SK-N-SH treated with all-trans-retinoic acid at 6 μM for 48 hours (cell line): ENCODE measurements at regions not wholly inside any gene's neighbourhood (a gene's known extent, or its start where the extent isn't known, plus 50 kb on each side); places are given as distances from the start of the nearest gene placed in this dataset.

Experiments
- ARNTL ChIP-seq: fragments of 450-650 bp; formaldehyde crosslinking; IDR thresholded peaks from 2 replicates; pipeline ENCODE4 v1.5.0; 2020; ENCODE audit warnings: low read depth, mild to moderate bottlenecking, moderate library complexity, borderline replicate concordance
- ESRRG ChIP-seq: fragments of 250-450 bp; sonication (Bioruptor Pico); IDR thresholded peaks from 2 replicates; pipeline ENCODE4 v1.6.1; 2021; ENCODE audit warnings: mild to moderate bottlenecking
- OSR1 ChIP-seq: fragments of 250-450 bp; sonication (Bioruptor Pico); IDR thresholded peaks from 2 replicates; pipeline ENCODE4 v1.8.0; 2022; ENCODE audit warnings: moderate library complexity, mild to moderate bottlenecking, inconsistent platforms
- RARB ChIP-seq: fragments of 250-450 bp; sonication (Bioruptor Pico); IDR thresholded peaks from 2 replicates; pipeline ENCODE4 v1.8.0; 2021; ENCODE audit warnings: mild to moderate bottlenecking, moderate library complexity
- SNAI2 ChIP-seq: fragments of 250-450 bp; sonication (Bioruptor Pico); IDR thresholded peaks from 2 replicates; pipeline ENCODE4 v1.5.0; 2020; ENCODE audit warnings: mild to moderate bottlenecking, moderate library complexity
- TOX ChIP-seq: fragments of 250-450 bp; sonication (Bioruptor Pico); IDR thresholded peaks from 2 replicates; pipeline ENCODE4 v1.8.0; 2021; ENCODE audit warnings: mild to moderate bottlenecking, moderate library complexity, borderline replicate concordance
- ZFP30 ChIP-seq: fragments of 450-650 bp; formaldehyde crosslinking; IDR thresholded peaks from 2 replicates; pipeline ENCODE4 v1.5.0; 2022; ENCODE audit warnings: mild to moderate bottlenecking, moderate library complexity
- TF ChIP-seq, protein P1 (sequence below): fragments of 250-450 bp; sonication (Bioruptor Pico); IDR thresholded peaks from 2 replicates; pipeline ENCODE4 v1.5.0; 2020; ENCODE audit warnings: mild to moderate bottlenecking, moderate library complexity
- TF ChIP-seq, protein P2 (sequence below): fragments of 250-450 bp; sonication (Bioruptor Pico); IDR thresholded peaks from 2 replicates; pipeline ENCODE4 v1.8.0; 2020; ENCODE audit warnings: mild to moderate bottlenecking, moderate library complexity, borderline replicate concordance
- TF ChIP-seq, protein P3 (sequence below): fragments of 250-450 bp; sonication (Bioruptor Pico); IDR thresholded peaks from 2 replicates; pipeline ENCODE4 v1.5.1; 2021; ENCODE audit warnings: mild to moderate bottlenecking, moderate library complexity

DNA sequence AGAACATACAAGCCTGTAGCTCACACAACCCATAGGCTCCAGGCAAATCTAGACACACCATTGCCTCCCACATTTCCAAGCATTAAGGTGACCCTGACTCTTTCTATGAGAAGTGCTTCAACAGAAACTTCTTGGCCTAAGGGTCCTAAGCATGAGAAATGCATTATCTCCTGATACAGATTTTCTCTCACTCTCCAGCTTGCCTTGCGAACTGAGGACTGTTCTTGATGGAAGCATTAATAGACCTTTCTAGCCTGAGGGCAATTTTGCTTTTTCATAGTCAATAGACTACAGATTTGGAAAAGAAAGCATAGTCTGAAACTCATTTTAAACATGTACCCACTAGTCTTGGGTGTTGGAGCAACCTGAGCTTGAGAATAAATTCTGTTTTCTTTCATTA lies 1801.3 kb upstream of the PCDH7 start:
- TF ChIP-seq, protein P1, sequence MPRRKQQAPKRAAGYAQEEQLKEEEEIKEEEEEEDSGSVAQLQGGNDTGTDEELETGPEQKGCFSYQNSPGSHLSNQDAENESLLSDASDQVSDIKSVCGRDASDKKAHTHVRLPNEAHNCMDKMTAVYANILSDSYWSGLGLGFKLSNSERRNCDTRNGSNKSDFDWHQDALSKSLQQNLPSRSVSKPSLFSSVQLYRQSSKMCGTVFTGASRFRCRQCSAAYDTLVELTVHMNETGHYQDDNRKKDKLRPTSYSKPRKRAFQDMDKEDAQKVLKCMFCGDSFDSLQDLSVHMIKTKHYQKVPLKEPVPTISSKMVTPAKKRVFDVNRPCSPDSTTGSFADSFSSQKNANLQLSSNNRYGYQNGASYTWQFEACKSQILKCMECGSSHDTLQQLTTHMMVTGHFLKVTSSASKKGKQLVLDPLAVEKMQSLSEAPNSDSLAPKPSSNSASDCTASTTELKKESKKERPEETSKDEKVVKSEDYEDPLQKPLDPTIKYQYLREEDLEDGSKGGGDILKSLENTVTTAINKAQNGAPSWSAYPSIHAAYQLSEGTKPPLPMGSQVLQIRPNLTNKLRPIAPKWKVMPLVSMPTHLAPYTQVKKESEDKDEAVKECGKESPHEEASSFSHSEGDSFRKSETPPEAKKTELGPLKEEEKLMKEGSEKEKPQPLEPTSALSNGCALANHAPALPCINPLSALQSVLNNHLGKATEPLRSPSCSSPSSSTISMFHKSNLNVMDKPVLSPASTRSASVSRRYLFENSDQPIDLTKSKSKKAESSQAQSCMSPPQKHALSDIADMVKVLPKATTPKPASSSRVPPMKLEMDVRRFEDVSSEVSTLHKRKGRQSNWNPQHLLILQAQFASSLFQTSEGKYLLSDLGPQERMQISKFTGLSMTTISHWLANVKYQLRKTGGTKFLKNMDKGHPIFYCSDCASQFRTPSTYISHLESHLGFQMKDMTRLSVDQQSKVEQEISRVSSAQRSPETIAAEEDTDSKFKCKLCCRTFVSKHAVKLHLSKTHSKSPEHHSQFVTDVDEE (CRISPR knock-in tag): no peak
- TF ChIP-seq TOX (CRISPR knock-in tag) (no peak), ESRRG (CRISPR knock-in tag) (no peak), ARNTL (CRISPR knock-in tag) (no peak), SNAI2 (no peak), ZFP30 (no peak), RARB (CRISPR knock-in tag) (no peak), OSR1 (CRISPR knock-in tag) (no peak)
- TF ChIP-seq, protein P2, sequence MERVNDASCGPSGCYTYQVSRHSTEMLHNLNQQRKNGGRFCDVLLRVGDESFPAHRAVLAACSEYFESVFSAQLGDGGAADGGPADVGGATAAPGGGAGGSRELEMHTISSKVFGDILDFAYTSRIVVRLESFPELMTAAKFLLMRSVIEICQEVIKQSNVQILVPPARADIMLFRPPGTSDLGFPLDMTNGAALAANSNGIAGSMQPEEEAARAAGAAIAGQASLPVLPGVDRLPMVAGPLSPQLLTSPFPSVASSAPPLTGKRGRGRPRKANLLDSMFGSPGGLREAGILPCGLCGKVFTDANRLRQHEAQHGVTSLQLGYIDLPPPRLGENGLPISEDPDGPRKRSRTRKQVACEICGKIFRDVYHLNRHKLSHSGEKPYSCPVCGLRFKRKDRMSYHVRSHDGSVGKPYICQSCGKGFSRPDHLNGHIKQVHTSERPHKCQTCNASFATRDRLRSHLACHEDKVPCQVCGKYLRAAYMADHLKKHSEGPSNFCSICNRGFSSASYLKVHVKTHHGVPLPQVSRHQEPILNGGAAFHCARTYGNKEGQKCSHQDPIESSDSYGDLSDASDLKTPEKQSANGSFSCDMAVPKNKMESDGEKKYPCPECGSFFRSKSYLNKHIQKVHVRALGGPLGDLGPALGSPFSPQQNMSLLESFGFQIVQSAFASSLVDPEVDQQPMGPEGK: no peak
- TF ChIP-seq, protein P3, sequence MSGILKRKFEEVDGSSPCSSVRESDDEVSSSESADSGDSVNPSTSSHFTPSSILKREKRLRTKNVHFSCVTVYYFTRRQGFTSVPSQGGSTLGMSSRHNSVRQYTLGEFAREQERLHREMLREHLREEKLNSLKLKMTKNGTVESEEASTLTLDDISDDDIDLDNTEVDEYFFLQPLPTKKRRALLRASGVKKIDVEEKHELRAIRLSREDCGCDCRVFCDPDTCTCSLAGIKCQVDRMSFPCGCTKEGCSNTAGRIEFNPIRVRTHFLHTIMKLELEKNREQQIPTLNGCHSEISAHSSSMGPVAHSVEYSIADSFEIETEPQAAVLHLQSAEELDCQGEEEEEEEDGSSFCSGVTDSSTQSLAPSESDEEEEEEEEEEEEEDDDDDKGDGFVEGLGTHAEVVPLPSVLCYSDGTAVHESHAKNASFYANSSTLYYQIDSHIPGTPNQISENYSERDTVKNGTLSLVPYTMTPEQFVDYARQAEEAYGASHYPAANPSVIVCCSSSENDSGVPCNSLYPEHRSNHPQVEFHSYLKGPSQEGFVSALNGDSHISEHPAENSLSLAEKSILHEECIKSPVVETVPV: no peak
